Head of caudate nucleus (tissue), 42 donors: ENCODE measurements at regions not wholly inside any gene's neighbourhood (a gene's known extent, or its start where the extent isn't known, plus 50 kb on each side); places are given as distances from the start of the nearest gene placed in this dataset.
"Not testable (repeated sequence)": the region's sequence is repeated elsewhere in the genome, so short reads cannot be mapped to it uniquely, and the experiment has no call there.

Experiments used
- DNase-seq, 42 donors: peaks; one replicate each; pipeline versions ENCODE4 v3.0.0 to v3.0.0-alpha.2; 2020 to 2021; ENCODE audit warnings: mixed read lengths in 7 of 42
- intact Hi-C: fragments of 100-400 bp; cut with DNase I; formaldehyde crosslinking; loops from one replicate; pipeline ENCODE4 v1.15.0; 2022

- no peak for DNase-seq
- intact Hi-C loops = no loop called here
Observed at GRCh38 chr10:21413680-21414079, 111.8 kb downstream of the SKIDA1 start.

- intact Hi-C loops = no loop called here
- DNase-seq = no peak
Observed at GRCh38 chr10:21413268-21413667, 112.2 kb downstream of the SKIDA1 start.

- intact Hi-C loops = no loop called here
- no peak for DNase-seq
Observed at GRCh38 chr10:21406595-21407193, 118.8 kb downstream of the SKIDA1 start.

GRCh38 chr10:21405981-21406380 lies 119.5 kb downstream of the SKIDA1 start:
- intact Hi-C loops = no loop called here
- DNase-seq = no peak

GRCh38 chr10:21403256-21404015 lies 122.0 kb downstream of the SKIDA1 start:
- intact Hi-C loops = no loop called here
- DNase-seq = no peak

GRCh38 chr10:21402606-21403083 lies 122.8 kb downstream of the SKIDA1 start:
- DNase-seq = no peak
- intact Hi-C loops = no loop called here

GRCh38 chr10:21401196-21401595 lies 124.3 kb downstream of the SKIDA1 start:
- DNase-seq = no peak
- intact Hi-C loops = no loop called here

GRCh38 chr10:21399392-21400035 lies 126.0 kb downstream of the SKIDA1 start:
- intact Hi-C loops = no loop called here
- no peak for DNase-seq

GRCh38 chr10:21398563-21399231 lies 126.8 kb downstream of the SKIDA1 start:
- DNase-seq = no peak
- intact Hi-C loops = no loop called here

GRCh38 chr10:21396889-21397288 lies 128.6 kb downstream of the SKIDA1 start:
- intact Hi-C loops = no loop called here
- DNase-seq = no peak

GRCh38 chr10:21393931-21394330 lies 131.6 kb downstream of the SKIDA1 start:
- intact Hi-C loops = no loop called here
- DNase-seq = no peak

- DNase-seq = no peak
- intact Hi-C loops = no loop called here
Observed at GRCh38 chr10:21388589-21388988, 136.9 kb downstream of the SKIDA1 start.

- DNase-seq = no peak
- intact Hi-C loops = no loop called here
Observed at GRCh38 chr10:21387868-21388267, 137.6 kb downstream of the SKIDA1 start.

GRCh38 chr10:21385996-21386585 lies 139.4 kb downstream of the SKIDA1 start:
- no peak for DNase-seq
- intact Hi-C loops = no loop called here

GRCh38 chr10:21385536-21385935 lies 139.9 kb downstream of the SKIDA1 start:
- intact Hi-C loops = no loop called here
- DNase-seq = no peak

- no peak for DNase-seq
- intact Hi-C loops = no loop called here
Observed at GRCh38 chr10:21379143-21379542, 146.3 kb downstream of the SKIDA1 start.

GRCh38 chr10:21375274-21375673 lies 150.2 kb downstream of the SKIDA1 start:
- intact Hi-C loops, DNase-seq: not testable (repeated sequence)

GRCh38 chr10:21373881-21374280 lies 151.6 kb downstream of the SKIDA1 start:
- DNase-seq, intact Hi-C loops: not testable (repeated sequence)

- DNase-seq = no peak
- intact Hi-C loops = no loop called here
Observed at GRCh38 chr10:21372651-21373410, 152.7 kb downstream of the SKIDA1 start.
